Mammary epithelial cell (primary cell): ENCODE measurements at regions not wholly inside any gene's neighbourhood (a gene's known extent, or its start where the extent isn't known, plus 50 kb on each side); places are given as distances from the start of the nearest gene placed in this dataset.
"Not testable (repeated sequence)": the region's sequence is repeated elsewhere in the genome, so short reads cannot be mapped to it uniquely, and the experiment has no call there.

Source experiments
- EZH2 ChIP-seq: IDR thresholded peaks from 2 replicates; pipeline ENCODE4 v1.6.1; 2012; ENCODE audit warnings: low read length, inconsistent platforms, borderline replicate concordance
- TF ChIP-seq, protein P1 (sequence below), 2 donors: IDR thresholded peaks in 1 of 2; conservative IDR thresholded peaks in 1 of 2; 2 replicates each; pipeline ENCODE4 v1.5.1; 2011 to 2012; ENCODE audit warnings: inconsistent platforms in 2 of 2, low read length in 2 of 2, mild to moderate bottlenecking in 2 of 2, control low read depth in 1 of 2, low read depth in 1 of 2; ENCODE audit not compliant: insufficient read depth in 1 of 2; ENCODE audit errors: extremely low read depth in 1 of 2

DNA sequence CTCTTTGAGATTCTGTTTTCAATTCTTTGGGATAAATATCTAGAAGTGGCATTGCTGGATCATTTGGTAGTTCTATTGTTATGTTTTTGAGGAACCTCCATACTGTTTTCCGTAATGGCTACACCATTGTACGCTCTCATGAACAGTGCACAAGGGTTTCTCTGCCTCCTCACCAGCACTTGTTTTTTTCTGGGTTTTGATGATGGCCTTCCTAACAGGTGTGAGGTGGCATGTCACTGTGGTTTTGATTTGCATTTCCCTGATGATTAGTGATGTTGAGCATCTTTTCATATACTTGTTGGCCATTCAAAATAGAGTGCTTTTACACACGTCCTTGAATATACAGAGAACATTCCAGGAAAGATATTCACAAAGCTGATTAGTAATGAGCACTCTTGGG, 86.8 kb upstream of the ADORA2B start:
- TF ChIP-seq, protein P1, sequence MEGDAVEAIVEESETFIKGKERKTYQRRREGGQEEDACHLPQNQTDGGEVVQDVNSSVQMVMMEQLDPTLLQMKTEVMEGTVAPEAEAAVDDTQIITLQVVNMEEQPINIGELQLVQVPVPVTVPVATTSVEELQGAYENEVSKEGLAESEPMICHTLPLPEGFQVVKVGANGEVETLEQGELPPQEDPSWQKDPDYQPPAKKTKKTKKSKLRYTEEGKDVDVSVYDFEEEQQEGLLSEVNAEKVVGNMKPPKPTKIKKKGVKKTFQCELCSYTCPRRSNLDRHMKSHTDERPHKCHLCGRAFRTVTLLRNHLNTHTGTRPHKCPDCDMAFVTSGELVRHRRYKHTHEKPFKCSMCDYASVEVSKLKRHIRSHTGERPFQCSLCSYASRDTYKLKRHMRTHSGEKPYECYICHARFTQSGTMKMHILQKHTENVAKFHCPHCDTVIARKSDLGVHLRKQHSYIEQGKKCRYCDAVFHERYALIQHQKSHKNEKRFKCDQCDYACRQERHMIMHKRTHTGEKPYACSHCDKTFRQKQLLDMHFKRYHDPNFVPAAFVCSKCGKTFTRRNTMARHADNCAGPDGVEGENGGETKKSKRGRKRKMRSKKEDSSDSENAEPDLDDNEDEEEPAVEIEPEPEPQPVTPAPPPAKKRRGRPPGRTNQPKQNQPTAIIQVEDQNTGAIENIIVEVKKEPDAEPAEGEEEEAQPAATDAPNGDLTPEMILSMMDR (conservative IDR thresholded peaks at IDR 0.05 in 1 of 2, IDR thresholded peaks at IDR 0.05 in 1 of 2; ENCODE audit: extremely low read depth in 1 of 2, insufficient read depth in 1 of 2, low read depth in 1 of 2, low read length in 2 of 2), result not testable (repeated sequence)
- TF ChIP-seq EZH2, result not testable (repeated sequence)
